22Rv1 (cell line): ENCODE measurements at regions not wholly inside any gene's neighbourhood (a gene's known extent, or its start where the extent isn't known, plus 50 kb on each side); places are given as distances from the start of the nearest gene placed in this dataset.

ENCODE experiments used
- ZFX ChIP-seq: fragments of 450-650 bp; IDR thresholded peaks from 2 replicates; pipeline ENCODE4 v1.6.1; 2017; ENCODE audit warnings: antibody characterized with exemption, borderline replicate concordance
- TF ChIP-seq, protein P1 (sequence below): fragments of 450-650 bp; IDR thresholded peaks from 2 replicates; pipeline ENCODE4 v1.5.1; 2017; ENCODE audit warnings: mild to moderate bottlenecking

DNA sequence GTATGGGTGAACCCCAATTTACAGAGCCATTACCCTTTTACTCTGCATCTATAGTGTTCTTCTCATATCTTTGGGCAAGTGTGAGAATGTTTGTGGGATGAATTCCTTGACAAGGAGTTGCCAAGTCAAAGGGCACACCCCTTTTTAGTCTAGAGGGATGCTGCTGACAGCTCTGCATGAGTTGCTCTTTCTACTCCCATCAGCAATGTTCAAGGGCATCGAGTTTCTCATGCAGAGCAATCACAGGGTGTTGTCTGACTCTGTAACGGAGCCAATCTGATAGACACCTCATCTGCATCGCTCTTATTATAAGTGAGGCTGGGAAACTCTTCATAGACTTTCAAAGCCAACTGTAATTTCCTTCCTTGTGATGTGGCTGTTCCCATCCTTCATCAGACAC is 77.4 kb downstream of the EDN3 start:
- TF ChIP-seq, protein P1, sequence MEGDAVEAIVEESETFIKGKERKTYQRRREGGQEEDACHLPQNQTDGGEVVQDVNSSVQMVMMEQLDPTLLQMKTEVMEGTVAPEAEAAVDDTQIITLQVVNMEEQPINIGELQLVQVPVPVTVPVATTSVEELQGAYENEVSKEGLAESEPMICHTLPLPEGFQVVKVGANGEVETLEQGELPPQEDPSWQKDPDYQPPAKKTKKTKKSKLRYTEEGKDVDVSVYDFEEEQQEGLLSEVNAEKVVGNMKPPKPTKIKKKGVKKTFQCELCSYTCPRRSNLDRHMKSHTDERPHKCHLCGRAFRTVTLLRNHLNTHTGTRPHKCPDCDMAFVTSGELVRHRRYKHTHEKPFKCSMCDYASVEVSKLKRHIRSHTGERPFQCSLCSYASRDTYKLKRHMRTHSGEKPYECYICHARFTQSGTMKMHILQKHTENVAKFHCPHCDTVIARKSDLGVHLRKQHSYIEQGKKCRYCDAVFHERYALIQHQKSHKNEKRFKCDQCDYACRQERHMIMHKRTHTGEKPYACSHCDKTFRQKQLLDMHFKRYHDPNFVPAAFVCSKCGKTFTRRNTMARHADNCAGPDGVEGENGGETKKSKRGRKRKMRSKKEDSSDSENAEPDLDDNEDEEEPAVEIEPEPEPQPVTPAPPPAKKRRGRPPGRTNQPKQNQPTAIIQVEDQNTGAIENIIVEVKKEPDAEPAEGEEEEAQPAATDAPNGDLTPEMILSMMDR: no peak
- no peak for TF ChIP-seq ZFX
